HG03135 (cell line): ENCODE measurements at regions not wholly inside any gene's neighbourhood (a gene's known extent, or its start where the extent isn't known, plus 50 kb on each side); places are given as distances from the start of the nearest gene placed in this dataset.
A peak's percentile ranks its signal among the peaks of the same experiment; 100 is the strongest.

Experiments
- ATAC-seq: cut with Tn5 transposase; IDR thresholded peaks from one replicate; pipeline ENCODE4 v1.9.1; 2021; ENCODE audit warnings: mild to moderate bottlenecking, moderate library complexity; ENCODE audit not compliant: unreplicated experiment

- ATAC-seq, result no peak
Measured at GRCh38 chr10:124288928-124289850, 129.5 kb downstream of the OAT start.

- ATAC-seq, result no peak
Measured at GRCh38 chr10:124288486-124288885, 130.2 kb downstream of the OAT start.

DNA sequence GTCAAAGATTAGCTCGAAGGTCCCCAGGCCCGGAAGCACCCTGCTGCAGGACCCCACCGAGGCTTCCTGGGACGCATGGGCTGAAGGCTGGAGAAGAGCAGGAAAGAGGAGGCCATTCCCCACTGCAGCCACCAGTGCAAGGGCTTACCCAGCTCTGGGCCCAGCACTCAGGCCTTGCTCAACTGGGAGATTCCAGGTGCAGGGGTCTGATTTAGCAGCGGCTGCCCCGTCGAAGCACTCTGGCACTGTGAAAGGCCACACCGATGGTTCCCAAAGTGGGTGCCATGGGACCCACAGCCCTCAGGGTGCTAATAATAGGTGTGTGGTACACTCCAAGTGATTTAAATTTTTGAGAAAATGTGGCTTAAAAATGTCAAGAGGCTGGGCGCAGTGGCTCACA is 130.9 kb downstream of the OAT start:
- no peak for ATAC-seq

GRCh38 chr10:124287071-124287685 is 131.5 kb downstream of the OAT start:
- no peak for ATAC-seq

- no peak for ATAC-seq
Measured at GRCh38 chr10:124286621-124287020, 132.1 kb downstream of the OAT start.

DNA sequence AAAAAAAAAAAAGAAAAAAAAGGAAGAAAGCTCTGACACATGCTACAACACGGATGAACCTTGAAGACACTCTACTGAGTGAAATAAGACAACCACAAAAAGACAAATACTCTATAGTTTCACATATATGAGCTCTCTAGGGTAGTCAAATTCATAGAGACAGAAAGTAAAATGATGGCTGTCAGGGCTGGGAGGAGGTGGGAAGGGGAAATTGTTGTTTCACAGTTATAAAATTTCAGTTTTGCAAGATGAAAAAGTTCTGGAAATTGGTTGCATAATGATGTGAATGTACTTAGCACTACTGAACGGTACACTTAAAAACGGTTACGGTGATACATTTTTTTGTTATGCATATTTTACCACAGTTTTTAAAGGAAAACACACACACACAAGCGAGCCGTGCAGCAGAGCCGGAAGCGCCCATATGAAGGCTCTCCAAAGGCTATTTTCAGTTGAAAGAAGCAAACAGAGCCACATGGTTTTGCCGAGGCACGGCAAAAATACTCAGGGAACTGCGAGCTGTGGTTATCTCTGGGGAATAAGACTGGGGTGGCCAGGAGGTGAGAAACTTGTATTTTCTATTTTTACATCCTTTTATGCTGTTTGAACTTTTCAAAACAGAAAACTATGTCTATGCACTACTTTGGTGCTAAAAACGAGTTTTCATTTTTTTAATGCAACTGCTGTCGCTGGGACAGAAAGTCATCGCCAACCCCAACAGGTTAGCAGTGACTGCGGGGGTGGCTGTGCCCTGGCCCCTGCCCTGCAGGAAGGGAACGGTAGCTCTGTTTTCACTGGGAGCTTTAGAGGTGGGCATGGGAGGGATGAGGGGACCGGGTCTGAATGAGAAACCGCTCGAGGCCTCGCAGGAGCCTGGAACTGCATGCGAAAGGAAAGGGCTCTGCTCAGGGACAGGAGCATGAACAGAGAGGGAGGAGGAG is 132.9 kb downstream of the OAT start:
- ATAC-seq, result peak; percentile 81

DNA sequence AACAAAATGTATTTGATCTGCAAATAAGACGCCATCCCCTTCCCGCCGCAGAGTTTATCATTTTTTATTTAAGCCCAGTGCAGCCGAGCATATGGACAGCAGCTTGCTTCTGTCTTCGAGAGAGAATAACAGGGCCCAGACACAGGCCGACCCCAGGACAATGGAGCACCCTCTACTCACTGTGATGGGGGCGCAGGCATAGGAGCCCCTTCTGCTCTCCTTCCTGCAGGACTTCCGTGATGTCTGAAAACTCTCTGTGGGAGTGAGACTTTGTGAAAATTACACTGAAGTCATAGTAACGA is 134.8 kb downstream of the OAT start:
- no peak for ATAC-seq

GRCh38 chr10:124283215-124283948 is 135.3 kb downstream of the OAT start:
- ATAC-seq, result no peak

GRCh38 chr10:124282326-124282725 is 136.4 kb downstream of the OAT start:
- no peak for ATAC-seq

- no peak for ATAC-seq
Measured at GRCh38 chr10:124281666-124282065, 137.1 kb downstream of the OAT start.

DNA sequence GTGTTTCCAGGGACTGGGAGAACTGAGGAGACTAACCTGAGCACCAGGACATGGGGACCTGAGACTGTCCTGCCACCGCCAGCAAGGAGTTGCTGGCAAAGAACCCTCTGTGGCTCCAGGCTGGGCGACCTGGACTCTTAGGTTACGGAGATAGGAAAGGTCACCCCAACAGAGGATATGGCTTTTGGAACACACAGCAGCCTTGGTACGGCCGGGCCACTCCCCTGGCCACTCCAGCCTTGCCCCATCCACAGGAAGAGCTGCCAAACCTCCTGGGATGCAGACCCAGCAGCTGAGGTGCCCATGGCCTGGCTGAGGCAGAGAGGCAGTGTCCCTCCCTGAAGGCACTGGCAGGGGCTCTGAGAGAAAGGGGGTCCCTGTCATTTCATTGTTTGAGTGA is 137.8 kb downstream of the OAT start:
- ATAC-seq, result no peak

- ATAC-seq, result no peak
Measured at GRCh38 chr10:124279882-124280281, 138.8 kb downstream of the OAT start.

GRCh38 chr10:124279298-124279697 is 139.4 kb downstream of the OAT start:
- no peak for ATAC-seq

DNA sequence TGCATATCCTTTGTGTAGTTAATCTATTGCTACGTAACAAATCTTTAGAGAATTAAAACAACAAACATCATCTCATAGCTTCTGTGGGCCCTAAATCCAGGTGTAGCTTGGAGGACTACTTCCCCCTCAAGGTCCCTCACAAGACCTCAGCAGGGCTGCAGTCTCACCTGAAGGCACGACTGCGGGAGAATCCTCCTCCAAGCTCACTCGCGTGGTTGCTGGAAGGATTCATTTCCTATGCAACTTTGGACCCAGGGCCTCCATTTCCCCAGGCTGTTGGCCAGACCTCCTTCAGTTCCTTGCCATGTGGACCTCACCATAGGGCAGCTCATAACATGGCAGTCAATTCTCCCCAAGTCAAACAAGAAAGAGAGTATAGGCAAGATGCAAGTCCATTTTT is 140.4 kb downstream of the OAT start:
- ATAC-seq, result no peak

DNA sequence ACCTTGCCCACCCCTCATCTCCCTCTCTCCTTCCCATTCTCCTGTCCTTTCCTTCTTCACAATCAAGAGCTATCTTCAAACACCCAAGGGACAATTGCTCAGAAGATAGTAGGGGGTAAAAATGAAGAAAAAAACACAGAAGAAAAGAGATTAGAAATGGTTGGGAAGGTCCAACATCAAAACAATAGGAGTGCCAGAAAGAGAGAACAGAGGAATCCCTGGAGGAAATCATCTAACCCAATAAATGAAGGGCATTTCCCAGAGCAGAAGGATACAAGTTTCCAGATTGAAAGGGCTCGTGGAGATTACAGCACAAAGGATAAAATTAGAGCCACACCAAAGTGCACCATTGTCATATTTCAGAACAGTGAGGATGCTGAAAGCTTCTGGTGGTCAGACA is 145.6 kb downstream of the OAT start:
- ATAC-seq, result no peak

- ATAC-seq, result no peak
Measured at GRCh38 chr10:124271676-124272075, 147.0 kb downstream of the OAT start.

DNA sequence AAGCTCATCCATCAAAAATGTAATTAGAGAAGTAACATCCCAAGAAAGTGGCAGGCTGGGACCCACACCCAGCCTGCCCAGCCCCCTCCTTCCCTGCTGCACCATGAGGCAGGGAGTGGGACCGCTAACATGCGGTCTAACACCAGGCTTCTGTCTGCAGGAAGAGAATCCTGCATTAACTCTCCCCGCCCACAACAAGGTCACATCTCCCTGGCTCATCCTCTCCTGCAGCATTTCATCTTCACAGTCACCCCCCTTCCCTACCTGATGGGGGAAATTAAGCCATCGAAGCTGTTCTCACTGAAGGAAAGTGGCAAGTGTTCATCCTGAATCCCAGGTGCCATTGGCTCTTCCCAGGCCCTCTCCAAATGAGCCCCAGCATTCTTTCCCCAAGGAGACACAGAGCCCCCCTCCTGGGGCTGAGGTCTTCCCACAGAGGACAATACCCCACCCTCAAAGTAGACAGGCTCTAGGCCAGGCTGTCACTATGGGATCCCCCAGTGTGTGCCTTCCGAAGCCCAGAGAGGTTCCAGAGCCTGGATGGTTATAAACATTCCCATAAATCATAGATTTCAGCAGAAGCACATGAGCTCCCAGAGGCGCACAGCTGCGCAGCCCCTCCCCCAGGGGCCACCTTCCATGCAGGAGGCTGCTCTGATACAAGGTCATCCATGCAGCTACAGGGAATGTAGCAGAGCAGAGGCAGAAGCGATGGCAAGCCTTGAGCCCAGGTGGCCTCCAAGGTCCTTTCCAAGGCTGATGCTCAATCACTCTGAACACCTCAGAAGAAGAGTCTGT is 148.0 kb downstream of the OAT start:
- no peak for ATAC-seq

GRCh38 chr10:124268976-124269375 is 149.7 kb downstream of the OAT start:
- ATAC-seq, result no peak

DNA sequence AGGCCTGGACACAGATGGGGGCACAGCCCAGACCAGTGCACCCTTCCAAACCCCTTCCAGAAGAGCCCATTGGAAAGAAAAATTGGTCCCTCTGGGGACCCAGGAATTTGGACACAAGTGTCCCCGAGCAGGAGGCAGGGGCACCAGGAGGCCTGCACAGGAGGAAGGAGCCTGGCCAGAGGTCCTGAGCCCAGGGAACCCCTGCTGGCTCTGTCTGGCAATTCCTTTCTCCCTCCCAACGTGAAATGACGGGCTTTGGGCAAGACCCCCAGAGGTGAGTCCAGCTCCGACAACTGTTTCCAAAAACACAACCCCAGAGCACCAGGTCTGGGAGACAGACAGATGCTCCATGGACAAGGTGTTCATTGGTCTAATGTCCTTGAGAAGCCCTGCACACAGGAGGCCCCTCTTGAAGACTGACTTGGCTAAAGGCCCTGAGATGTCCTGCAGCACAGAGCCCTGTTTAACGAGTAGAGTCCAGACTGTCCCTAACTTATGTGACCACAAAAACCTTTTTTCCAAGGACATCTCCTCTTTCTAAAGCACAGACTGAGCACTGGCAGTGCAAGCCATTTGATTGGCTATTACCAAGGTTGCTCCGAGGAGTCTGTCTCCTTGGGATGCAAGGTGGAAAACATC is 150.7 kb downstream of the OAT start:
- ATAC-seq, result no peak
